ENCODE measurements at regions not wholly inside any gene's neighbourhood (a gene's known extent, or its start where the extent isn't known, plus 50 kb on each side); places are given as distances from the start of the nearest gene placed in this dataset.

- no peaks in the 10 kb centered on the region; the same call in 1 of the 2 replicates for H3K27me3 Mint-ChIP-seq (ENCODE audit: insufficient read depth)
- H3K4me3 Mint-ChIP-seq: peak overlapping the region; percentile 53
- no peak for TF ChIP-seq CTCF (IDR thresholded peaks at IDR 0.05)
- H3K4me1 Mint-ChIP-seq (ENCODE audit: low read depth): peaks cover 64% of the 10 kb centered on the region
- peak; percentile 67 for DNase-seq
- H3K36me3 Mint-ChIP-seq (ENCODE audit: low read depth): no peaks in the 10 kb centered on the region
- no peaks in the 10 kb centered on the region for H3K9me3 Mint-ChIP-seq
- H3K27ac Mint-ChIP-seq: peak overlapping the region; percentile 83
These were observed 220.9 kb upstream of the NANOGP8 start for GRCh38 chr15:35305946-35306345.

GRCh38 chr15:35305031-35305550 is 220.0 kb upstream of the NANOGP8 start:
- no peaks in the 10 kb centered on the region for H3K36me3 Mint-ChIP-seq (ENCODE audit: low read depth)
- peak overlapping the region; percentile 13; the same call in 1 of the 2 replicates for H3K4me3 Mint-ChIP-seq
- no peak for DNase-seq
- no peaks in the 10 kb centered on the region for H3K9me3 Mint-ChIP-seq
- peak overlapping the region; percentile 52 for H3K27ac Mint-ChIP-seq
- no peaks in the 10 kb centered on the region for H3K27me3 Mint-ChIP-seq (ENCODE audit: insufficient read depth)
- H3K4me1 Mint-ChIP-seq (ENCODE audit: low read depth): peaks cover 59% of the 10 kb centered on the region
- no peak for TF ChIP-seq CTCF (IDR thresholded peaks at IDR 0.05)

DNA sequence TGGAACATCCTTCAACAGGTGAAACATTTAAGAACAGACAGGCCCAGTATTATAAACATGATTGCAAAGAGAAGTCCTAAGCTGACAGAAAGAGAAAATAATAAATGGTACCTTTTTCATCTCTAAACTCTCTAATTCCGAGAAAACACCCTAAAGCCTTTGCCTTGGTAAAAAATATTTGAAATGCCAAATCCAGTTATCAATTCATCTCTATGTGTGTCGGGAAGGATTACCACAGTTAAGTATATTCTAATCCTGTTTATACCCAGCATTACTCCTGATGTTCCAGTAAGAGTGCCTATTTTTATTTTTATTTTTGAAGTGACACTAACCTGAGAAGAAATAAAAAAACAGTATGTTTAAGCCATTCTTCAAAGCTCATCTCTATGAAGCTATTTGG is 219.3 kb upstream of the NANOGP8 start:
- TF ChIP-seq CTCF (IDR thresholded peaks at IDR 0.05): no peak
- no peak overlapping the region for H3K27ac Mint-ChIP-seq
- H3K4me1 Mint-ChIP-seq (ENCODE audit: low read depth): peaks cover 52% of the 10 kb centered on the region
- no peak overlapping the region for H3K4me3 Mint-ChIP-seq
- H3K9me3 Mint-ChIP-seq: no peaks in the 10 kb centered on the region
- no peaks in the 10 kb centered on the region for H3K36me3 Mint-ChIP-seq (ENCODE audit: low read depth)
- no peaks in the 10 kb centered on the region for H3K27me3 Mint-ChIP-seq (ENCODE audit: insufficient read depth)
- DNase-seq: no peak

DNA sequence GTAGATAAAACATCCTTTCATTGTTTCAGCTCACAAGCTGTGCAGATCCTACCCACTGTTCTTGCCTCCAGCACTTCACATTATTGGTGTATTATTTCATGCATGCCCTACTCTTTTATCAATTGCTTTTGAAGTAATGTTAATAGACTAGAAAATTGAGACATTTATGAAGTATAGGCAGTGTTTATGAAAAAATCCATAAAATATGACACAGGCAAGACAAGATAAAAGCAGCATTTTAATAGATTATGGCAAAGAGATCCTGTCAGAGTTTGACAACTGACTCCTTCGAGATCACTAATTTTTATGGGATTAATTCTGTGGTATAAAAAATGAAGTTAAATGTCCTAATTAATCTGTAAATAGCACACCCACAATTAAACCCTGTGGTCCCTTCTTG is 217.2 kb upstream of the NANOGP8 start:
- Mint-ChIP-seq H3K9me3 (no peaks in the 10 kb centered on the region), H3K4me3 (no peak overlapping the region), H3K4me1 (ENCODE audit: low read depth) (peaks cover 34% of the 10 kb centered on the region), H3K27me3 (ENCODE audit: insufficient read depth) (no peaks in the 10 kb centered on the region), H3K36me3 (ENCODE audit: low read depth) (no peaks in the 10 kb centered on the region), H3K27ac (no peak overlapping the region)
- no peak for TF ChIP-seq CTCF (IDR thresholded peaks at IDR 0.05)
- no peak for DNase-seq

- Mint-ChIP-seq H3K36me3 (ENCODE audit: low read depth) (peaks cover 4% of the 10 kb centered on the region; the same call in 1 of the 2 replicates), H3K27me3 (ENCODE audit: insufficient read depth) (peaks cover 2% of the 10 kb centered on the region; the same call in 1 of the 2 replicates), H3K4me1 (ENCODE audit: low read depth) (peaks cover 22% of the 10 kb centered on the region), H3K4me3 (no peak overlapping the region), H3K9me3 (no peaks in the 10 kb centered on the region; the same call in 1 of the 2 replicates), H3K27ac (no peak overlapping the region)
- TF ChIP-seq CTCF (IDR thresholded peaks at IDR 0.05): no peak
- no peak for DNase-seq
These were observed 216.0 kb upstream of the NANOGP8 start for GRCh38 chr15:35301088-35301487.

Measured in HFFc6 (cell line).